DMS153 treated with DMSO at 0.1 percent for 48 hours (cell line): ENCODE measurements at regions not wholly inside any gene's neighbourhood (a gene's known extent, or its start where the extent isn't known, plus 50 kb on each side); places are given as distances from the start of the nearest gene placed in this dataset.

ENCODE experiments used
- DNase-seq: peaks from one replicate; lab custom pipeline; 2025; ENCODE audit not compliant: unreplicated experiment; lab: John Stamatoyannopoulos, UW

DNA sequence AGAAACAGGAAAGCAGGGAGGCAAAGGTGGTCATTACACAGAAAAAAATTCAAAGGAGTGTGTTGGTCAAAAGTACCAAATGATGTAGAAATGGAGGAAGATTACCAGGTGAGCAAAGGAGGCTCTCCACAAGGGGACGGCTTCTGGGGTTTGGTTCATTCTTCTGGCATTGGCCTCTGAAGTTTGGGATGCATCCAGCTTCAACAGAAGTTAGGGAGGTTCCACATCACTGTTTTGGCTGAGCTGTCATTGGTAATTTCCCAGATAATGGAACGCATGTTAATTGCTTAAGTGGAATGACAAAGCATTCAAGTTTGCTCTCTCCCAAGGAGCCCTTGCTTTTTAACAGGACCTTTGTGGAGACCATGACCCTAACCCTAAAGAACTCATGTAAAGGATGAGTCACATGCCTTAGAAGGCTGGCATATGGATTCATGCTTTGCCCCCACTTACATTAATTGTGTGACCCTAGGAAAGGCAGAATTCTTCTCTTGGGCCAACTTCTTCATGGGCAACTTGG lies 398.6 kb downstream of the GPAM start:
- no peak for DNase-seq

DNA sequence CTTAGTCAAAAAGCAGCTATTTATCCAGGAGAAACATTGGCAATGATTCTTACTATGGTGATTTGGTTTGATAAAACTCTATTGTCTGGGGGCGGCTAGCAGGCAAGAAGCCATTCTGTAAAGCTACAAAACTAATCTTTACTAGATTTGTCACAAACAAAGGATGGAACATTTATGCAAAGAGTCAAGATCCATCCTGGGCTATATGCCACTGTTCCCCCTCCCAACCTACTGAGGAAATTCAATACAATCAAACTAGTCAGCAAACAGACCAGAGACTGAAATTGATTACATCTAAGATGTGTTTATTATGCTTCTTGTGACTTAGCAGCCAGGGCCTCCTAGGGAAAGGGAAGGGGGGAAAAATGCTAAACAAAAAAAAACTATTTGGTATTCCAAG lies 397.6 kb downstream of the GPAM start:
- DNase-seq = no peak

DNA sequence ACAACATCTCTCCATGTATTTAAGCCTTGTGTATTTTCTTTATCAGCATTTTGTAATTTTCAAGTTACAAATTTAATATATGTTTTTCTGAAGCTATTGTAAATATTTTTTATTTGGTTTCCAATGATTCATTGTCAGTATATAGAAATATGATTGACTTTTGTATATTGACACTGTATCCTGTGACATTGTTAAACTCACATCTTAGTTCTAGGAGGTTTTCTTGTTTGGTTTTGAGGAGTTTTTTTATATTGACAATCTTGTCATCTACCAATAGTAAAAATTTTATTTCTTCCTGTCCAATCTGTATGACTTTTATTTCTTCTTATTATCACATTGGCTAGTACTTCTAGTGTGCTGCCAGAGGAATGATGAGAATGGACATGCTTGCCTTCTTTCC lies 393.7 kb downstream of the GPAM start:
- no peak for DNase-seq

DNA sequence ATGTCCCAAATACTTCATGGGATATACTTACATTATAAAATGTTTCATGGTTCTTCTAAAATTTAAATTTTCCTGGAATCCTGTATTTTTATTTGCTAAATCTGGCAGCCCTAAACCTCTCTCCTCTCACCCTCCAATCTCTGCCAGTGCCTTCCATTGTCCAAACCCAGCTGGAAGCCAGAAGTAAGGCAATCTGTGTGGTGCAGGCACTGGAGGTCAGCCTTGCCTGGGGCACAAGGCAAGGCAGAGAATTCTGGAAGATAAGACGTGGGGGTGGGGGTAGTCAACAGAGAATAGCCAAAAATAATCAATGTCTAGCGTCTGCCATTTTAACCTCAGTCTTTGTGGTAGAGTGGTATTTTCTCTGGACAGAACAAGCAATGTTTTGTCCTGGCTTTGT lies 381.7 kb downstream of the GPAM start:
- DNase-seq = no peak

DNA sequence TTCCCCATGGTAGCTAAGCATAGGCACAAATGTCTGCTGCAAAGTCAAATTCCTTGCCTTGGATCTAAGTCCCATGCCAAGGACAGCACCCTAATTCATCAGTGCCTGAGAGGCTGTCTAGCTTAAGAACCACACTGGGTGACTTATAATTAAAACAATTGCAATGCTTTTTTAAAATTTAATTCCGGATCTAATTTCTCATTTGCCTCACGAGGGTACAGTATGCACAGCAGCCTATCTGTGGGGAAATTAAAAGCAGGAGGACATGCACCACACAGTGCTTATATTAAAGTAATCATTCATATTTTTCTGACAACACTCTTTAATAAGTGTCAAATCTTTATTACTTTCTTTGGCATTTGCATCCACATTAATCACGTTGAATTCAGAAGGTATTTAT lies 378.8 kb downstream of the GPAM start:
- no peak for DNase-seq

DNA sequence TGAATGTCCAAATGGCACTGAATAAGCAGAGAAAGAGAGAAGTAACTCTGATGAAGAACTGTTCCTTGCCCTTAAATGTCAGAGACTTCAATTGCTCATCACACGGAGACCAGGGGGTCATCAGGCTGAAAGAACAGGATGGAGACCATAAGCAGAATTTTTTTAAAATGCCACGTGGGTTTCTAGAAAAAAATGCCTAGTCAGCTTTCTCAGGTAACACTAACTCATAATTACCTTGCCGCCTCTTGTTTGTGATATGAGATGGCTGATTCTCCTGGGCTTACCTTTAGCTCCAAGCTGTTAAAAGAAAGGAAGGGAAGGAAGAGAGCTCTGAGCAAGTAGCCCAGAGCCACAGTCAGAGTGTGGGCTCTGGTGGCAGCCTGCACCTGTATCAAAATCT lies 372.0 kb downstream of the GPAM start:
- DNase-seq = no peak

DNA sequence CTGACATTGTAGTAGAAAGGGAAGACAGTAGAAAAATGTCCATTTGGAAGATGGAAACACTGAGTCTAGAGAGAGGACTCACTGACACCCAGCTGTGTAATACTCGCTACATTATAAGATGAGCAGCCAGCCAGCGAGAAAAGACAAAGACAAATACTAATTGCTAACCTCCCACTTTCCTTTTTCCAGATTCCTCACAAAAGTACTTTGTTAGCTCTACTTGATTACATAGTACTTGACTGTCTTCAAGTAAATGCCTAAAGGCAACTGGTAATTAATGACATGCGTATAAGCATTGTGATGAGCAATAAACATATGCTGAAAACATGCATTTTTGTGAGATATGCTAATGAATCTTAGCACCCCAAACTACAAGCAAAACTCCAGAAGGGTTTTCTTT lies 363.1 kb downstream of the GPAM start:
- DNase-seq = no peak

DNA sequence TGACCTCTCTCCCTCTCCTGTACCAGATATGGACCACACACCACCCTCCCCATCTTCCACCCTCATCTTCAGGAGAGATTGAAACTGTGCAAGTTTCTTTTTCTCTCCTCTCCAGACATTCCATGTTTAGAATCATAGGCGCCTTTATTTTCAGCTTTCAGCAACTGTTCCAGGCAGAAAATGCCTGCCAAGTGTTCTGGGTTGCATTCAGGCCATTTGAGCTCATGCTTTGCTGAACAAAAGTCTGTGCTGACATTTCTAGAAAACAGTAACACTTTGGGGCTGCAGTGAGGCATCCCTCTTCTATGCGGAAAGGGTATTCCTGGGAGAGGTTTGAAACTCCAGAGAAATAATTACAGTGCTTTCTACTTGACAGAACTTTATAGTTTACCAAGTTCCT lies 361.7 kb downstream of the GPAM start:
- DNase-seq = no peak

DNA sequence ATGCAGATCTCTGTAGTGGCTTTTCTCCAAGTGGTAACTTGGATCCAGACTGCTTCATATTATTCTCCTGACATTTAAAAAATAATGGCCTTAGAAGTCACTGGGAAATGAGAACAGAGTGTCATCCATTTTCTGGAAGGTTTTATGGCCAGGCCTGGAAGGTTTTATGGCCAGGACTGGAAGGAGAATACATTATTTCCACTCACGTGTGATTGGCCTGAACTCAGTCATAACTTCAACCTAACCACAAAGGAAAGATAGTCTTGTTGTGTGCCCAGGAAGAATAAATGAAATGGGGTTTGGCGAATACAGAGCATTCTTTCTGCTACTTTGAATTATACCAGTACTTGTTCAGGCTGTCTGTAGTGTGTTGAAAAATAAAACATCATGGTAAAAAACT lies 360.9 kb downstream of the GPAM start:
- DNase-seq = no peak

DNA sequence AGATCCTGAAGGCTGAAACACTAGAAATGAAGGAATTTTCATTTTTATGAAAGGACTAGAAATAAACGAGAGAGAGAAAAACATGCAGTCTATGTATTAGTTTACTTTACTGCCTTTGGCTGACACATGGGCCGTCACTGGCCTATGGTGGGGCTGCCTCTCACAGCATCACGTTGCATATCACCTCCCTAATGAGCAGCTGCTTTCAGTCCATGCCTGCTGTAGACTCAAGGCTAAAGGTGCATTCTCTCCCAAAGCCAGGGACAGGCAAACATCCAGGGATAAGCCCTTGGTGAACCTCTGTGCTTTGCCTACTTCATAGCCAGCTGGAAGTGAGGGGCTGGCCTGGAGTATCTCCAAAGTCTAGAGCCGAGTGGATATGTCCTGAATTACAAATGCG lies 359.4 kb downstream of the GPAM start:
- DNase-seq = no peak

DNA sequence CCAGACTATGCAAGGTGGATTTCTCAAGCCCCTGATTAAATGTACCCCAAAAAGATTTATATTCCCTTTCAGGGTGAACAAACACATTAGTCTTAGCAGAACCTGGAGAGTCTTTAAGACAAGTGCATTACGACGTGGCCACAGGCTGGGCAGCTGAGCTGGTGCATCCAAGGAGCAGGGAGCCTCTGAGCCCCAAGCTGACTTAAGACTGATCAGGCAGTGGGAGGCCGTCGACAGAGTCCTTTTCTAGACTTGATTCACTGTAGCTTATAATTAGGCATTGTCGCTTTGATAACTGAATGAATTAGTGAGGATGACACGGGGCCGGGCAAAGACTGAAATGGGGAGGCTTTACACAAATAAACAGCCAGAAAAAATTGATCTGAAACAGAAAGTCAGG lies 353.2 kb downstream of the GPAM start:
- DNase-seq = no peak

DNA sequence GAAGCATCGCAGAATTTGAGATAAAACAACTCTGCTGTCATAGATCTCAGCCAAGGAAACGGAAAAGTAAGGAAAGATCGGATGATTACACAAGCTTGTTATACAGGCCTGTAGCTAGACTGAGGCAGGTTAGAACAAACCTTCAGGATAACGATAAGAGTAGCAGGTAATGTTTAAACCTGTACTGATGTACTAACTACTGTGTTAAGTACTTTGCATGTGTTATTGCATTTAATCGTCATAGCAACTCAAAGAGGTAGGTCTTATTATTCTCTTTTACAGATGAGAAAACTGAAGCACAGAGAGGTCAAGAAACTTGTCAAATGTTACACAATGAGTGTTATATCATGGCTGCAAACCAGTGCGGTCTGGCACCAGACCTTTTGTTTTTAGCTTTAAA lies 352.5 kb downstream of the GPAM start:
- no peak for DNase-seq

DNA sequence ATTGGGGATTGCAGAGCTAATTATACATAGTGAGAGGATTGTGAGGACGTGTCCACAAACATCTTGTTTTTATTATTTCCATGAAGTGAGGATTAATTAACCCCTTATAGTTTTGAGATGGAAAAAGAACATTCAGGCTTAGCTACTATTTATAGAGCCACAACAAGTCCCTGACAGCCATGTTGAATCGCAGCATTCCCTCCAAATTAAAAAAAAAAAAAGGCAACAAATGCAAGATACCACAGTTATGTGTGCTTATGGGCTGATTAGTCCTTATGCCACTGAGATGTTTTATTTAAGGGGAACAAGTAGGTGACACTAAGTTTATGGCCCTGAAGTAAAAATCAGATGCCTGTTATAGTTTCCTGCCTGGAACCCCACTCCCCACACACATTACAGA lies 350.3 kb downstream of the GPAM start:
- no peak for DNase-seq

DNA sequence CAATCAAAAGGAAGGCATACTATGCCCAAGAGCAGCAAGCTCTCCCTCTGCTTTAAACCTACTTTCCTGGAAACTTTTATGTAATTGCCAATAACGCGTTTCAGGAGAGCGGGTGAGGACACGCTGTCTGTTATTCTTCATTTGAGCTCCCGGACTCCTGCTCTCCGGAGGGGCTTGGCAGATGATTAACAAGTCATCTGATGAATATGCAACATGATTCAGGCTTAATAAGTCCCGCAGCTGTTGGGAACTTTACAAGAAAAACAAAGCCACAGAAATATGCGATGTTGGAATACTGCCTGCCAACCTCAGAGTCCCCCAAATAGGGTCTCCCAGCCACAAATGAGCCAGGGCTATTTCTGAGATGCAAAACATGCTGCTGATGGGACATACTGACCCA lies 348.0 kb downstream of the GPAM start:
- no peak for DNase-seq

DNA sequence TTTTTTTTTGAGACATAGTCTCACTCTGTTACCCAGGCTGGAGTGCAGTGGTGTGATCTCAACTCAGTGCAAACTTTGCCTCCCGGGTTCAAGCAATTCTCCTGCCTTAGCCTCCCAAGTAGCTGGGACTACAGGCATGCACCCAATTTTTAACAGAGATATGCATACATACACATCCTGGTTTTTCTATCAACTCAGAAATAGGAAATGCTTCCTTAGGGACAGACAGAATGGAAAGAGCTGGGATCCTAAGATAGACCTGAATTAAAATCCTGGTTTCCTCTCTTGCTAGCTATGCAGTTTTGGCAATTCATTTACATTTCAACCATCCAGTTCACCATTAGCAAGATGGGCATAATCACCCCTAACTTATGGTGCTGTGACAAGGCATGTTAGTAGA lies 347.5 kb downstream of the GPAM start:
- DNase-seq = no peak

DNA sequence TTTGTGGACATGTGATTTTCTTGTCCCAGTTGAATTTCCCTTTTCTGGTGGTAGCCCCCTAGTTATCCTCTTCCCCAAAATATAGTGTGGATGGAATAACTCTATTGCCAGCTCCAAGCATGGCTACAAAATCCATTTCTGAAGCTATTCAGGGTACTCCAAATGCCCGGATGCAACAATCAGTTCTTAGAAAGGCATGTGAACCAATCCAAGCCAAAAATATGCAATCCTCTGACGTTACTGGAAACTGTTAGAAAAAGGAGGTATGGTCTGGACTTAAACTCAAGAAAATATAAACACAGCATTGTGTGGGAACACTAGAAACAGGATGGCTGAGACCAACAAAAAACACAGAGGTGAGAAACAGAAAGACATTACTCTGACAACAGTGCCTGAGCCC lies 347.0 kb downstream of the GPAM start:
- no peak for DNase-seq

DNA sequence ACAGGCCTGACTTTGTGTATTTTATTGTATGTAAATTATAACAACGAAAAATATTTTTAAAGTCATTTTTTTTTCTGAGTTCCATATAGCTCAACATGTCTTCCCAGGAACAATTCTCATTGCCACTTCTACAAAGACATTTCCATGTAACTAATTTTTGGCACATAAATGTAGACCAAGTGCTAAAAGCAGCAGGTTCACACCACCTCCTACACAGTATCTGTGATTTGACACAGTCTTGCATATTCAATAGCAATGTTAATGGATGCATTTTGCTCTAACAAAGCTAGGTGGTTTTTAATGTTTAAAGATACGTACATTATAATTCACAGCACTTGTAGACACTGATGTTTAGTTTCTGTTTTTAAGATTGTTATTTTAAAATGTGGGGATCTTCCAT lies 346.5 kb downstream of the GPAM start:
- no peak for DNase-seq

DNA sequence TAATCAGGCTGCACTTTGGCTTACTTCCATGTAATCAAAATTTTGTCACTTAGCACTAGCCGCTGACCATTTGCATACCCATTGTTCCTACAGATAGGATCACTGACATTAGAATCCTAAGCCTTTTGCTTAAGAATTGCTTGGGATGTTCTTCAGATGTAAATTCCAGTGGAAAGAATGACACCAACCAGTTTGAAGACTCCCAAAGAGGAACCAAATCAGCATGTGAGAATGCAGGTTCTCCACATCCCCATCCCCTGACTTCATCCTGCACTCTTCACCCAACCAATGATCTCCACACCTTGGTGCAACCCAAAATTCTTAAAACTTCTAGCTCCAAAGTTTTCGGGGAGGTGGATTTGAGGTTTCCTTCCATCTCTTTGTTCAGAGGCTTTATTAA lies 345.6 kb downstream of the GPAM start:
- no peak for DNase-seq

DNA sequence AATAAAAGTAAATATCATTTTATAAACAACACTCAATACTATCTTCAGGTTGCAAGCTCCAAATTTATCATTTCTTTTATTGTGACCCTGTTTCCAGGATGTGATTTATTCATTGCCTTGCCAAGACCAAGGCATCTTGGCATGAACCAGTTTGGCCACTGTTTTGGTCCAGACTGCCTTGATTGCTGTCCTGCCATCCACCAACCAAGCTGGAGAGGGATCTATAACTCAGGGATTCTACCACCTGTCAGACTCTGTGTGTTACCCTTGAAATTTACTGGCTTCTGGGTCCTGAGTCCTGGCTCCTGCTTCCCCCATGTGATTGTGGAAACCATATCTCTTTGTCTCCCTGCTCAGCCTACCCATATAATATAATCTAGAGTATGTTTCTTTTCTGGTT lies 343.0 kb downstream of the GPAM start:
- DNase-seq = no peak

DNA sequence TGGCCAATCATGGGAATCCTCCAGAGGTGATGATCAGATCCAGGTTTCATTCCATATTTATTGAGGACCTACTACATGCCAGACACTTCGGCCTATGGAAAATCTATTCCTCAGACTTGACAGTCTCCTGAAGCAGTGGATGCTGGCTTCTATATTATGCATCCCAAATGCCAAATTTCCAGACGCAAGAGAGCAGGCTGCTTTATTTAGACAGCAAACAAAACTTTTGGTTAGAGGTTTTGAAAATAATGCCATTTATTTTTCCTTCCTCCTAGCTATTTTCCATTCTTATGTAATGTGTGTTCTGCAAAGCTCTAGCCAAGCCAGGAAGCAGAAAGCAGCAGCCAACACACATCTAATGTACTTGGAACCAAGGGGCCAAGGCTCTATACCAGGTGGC lies 330.8 kb downstream of the GPAM start:
- DNase-seq = no peak

DNA sequence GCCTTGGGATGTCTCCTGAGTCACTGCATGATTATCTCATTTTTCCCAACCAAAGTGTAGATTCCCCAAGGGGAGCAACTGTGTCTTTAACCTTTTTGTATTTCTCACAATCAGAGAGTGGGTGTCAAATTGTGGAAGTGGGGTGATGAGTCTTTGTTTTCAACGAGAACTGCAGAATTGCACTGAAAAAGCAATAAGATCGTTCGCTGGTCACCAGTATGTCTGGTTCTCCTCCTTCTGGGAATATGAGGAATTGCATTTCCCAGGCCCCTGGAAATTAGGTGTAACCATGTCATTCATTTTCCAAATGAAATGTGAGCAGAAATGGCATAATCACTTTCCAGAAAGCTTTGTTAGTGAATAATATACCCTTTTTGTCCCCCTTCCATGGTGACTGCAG lies 326.9 kb downstream of the GPAM start:
- DNase-seq = no peak

DNA sequence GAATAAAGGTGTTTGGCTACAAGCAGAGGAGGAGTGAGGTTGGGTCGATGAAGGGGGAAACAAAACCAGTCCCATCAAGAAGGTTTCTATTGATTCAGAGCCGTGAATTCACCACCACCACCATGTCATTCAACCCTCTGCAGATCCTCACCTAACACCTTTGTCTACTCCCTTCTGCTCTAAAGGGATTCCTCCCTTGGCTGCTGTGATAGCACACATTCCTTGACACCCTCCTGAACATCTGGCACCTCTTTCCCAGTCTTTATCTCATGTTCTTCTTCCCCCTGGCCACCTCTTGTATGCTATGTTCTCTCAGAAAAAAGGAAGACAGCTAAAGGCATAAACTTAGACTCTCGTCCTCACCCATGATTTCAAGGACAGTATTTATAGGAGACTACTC lies 318.0 kb downstream of the GPAM start:
- no peak for DNase-seq

DNA sequence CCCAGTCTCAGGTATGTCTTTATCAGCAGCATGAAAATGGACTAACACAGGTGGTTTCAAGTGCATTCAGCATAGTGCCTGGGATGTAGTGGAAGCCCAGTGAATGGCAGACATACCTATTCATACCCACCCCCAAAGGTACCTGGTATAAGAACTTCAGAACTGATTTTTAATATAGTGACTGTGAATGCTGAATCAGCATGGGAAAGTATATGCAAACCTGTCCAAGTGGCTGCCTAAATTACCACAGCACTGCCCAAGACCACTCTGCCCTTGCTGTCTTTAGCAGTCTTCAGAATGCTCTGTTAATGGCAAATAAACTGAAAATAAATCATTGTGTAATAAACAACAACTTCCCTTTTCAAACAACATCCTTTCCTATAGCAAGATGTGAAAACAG lies 312.1 kb downstream of the GPAM start:
- DNase-seq = no peak

DNA sequence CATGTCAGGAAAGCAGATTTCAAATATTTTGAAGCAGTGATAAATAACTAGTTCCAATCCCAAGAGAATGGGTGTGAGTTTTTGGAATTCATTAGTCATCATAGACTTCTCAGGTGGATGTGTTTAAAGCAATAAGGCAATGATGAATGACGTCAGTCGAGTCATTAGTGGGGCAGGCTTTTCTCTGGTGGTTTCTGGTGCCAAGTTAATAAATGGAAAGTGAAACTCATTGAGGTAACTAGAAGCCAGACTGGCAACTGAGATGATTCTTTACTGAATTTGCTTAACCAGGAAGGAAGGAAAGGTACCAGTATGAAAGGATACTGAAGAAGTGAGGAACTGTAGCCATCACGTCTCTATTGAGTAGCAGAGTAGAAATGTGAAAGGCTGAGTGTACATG lies 311.0 kb downstream of the GPAM start:
- no peak for DNase-seq
